H9 (cell line): ENCODE measurements at regions not wholly inside any gene's neighbourhood (a gene's known extent, or its start where the extent isn't known, plus 50 kb on each side); places are given as distances from the start of the nearest gene placed in this dataset.

ENCODE experiments used
- DNase-seq: peaks from one replicate; pipeline ENCODE4 v3.0.0-alpha.2; 2017
- H2AFZ ChIP-seq: one replicate; pipeline ENCODE4 v1.6.1; 2013; ENCODE audit warnings: mild to moderate bottlenecking, low read length, control low read depth, moderate library complexity
- H2AK5ac ChIP-seq: 2 replicates; pipeline ENCODE4 v1.6.1; 2013; ENCODE audit warnings: low read length, control low read depth, mixed read lengths; ENCODE audit not compliant: insufficient read length
- H2BK120ac ChIP-seq: one replicate; pipeline ENCODE4 v1.6.1; 2013; ENCODE audit warnings: low read depth, mild to moderate bottlenecking, low read length, control low read depth, inconsistent platforms; ENCODE audit not compliant: poor library complexity, severe bottlenecking
- H2BK12ac ChIP-seq: 2 replicates; pipeline ENCODE4 v1.6.1; 2013; ENCODE audit warnings: low read length, control low read depth, mixed read lengths, low read depth; ENCODE audit not compliant: insufficient read length
- H2BK15ac ChIP-seq: 2 replicates; pipeline ENCODE4 v1.6.1; 2013; ENCODE audit warnings: low read depth, low read length, control low read depth
- H2BK20ac ChIP-seq: one replicate; pipeline ENCODE4 v1.6.1; 2013; ENCODE audit warnings: low read depth, mild to moderate bottlenecking, low read length, control low read depth, inconsistent platforms; ENCODE audit not compliant: poor library complexity, severe bottlenecking
- H2BK5ac ChIP-seq: 2 replicates; pipeline ENCODE4 v1.6.1; 2013; ENCODE audit warnings: low read length, control low read depth, mixed read lengths; ENCODE audit not compliant: insufficient read length
- H3K14ac ChIP-seq: 2 replicates; pipeline ENCODE4 v1.6.1; 2013; ENCODE audit warnings: low read length, control low read depth; ENCODE audit not compliant: insufficient read depth
- H3K18ac ChIP-seq: 2 replicates; pipeline ENCODE4 v1.6.1; 2013; ENCODE audit warnings: low read depth, mild to moderate bottlenecking, mixed read lengths, low read length, control low read depth; ENCODE audit not compliant: insufficient read length
- H3K23ac ChIP-seq: 2 replicates; pipeline ENCODE4 v1.6.1; 2013; ENCODE audit warnings: low read length, control low read depth, mixed read lengths, low read depth; ENCODE audit not compliant: insufficient read length
- H3K23me2 ChIP-seq: 2 replicates; pipeline ENCODE4 v1.6.1; 2013; ENCODE audit warnings: low read depth, mild to moderate bottlenecking, mixed read lengths, low read length, control low read depth; ENCODE audit not compliant: insufficient read length, poor library complexity, severe bottlenecking
- H3K27ac ChIP-seq: 2 replicates; pipeline ENCODE4 v1.5.1; 2013; ENCODE audit warnings: low read length, control low read depth, mixed read lengths, low read depth; ENCODE audit not compliant: insufficient read length
- H3K27me3 ChIP-seq: 2 replicates; pipeline ENCODE4 v1.6.1; 2013; ENCODE audit warnings: low read length, control low read depth, inconsistent platforms; ENCODE audit not compliant: insufficient read depth
- H3K4ac ChIP-seq: 2 replicates; pipeline ENCODE4 v1.6.1; 2013; ENCODE audit warnings: low read depth, mild to moderate bottlenecking, control low read depth, inconsistent platforms, low read length, moderate library complexity
- H3K4me1 ChIP-seq: 2 replicates; pipeline ENCODE4 v1.6.1; 2013; ENCODE audit warnings: low read length, control low read depth, inconsistent platforms; ENCODE audit not compliant: insufficient read depth
- H3K4me2 ChIP-seq: 2 replicates; pipeline ENCODE4 v1.6.1; 2013; ENCODE audit warnings: low read length, control low read depth, mixed read lengths; ENCODE audit not compliant: insufficient read length, insufficient read depth
- H3K56ac ChIP-seq: 2 replicates; pipeline ENCODE4 v1.6.1; 2013; ENCODE audit warnings: low read depth, mild to moderate bottlenecking, mixed read lengths, low read length, control low read depth; ENCODE audit not compliant: insufficient read length
- H3K79me1 ChIP-seq: 2 replicates; pipeline ENCODE4 v1.6.1; 2013; ENCODE audit warnings: low read depth, mild to moderate bottlenecking, moderate library complexity, low read length, control low read depth, inconsistent platforms; ENCODE audit not compliant: insufficient read depth, poor library complexity, severe bottlenecking
- H3K79me2 ChIP-seq: 2 replicates; pipeline ENCODE4 v1.6.1; 2013; ENCODE audit warnings: low read length, control low read depth, inconsistent platforms; ENCODE audit not compliant: insufficient read depth
- H3K9ac ChIP-seq: 2 replicates; pipeline ENCODE4 v1.6.1; 2013; ENCODE audit warnings: low read length, control low read depth, mixed read lengths; ENCODE audit not compliant: insufficient read length; ENCODE audit errors: extremely low read depth
- H3K9me3 ChIP-seq: one replicate; pipeline ENCODE4 v1.6.1; 2013; ENCODE audit warnings: low read depth, low read length, inconsistent platforms; ENCODE audit not compliant: control insufficient read depth
- H3T11ph ChIP-seq: one replicate; pipeline ENCODE4 v1.6.1; 2013; ENCODE audit warnings: mild to moderate bottlenecking, low read length, control low read depth, inconsistent platforms
- H4K20me1 ChIP-seq: one replicate; pipeline ENCODE4 v1.6.1; 2013; ENCODE audit not compliant: control insufficient read depth, insufficient read length, insufficient read depth
- H4K5ac ChIP-seq: 2 replicates; pipeline ENCODE4 v1.6.1; 2013; ENCODE audit warnings: low read depth, mild to moderate bottlenecking, mixed read lengths, low read length, control low read depth; ENCODE audit not compliant: insufficient read length
- H4K8ac ChIP-seq: replicated peaks from 2 replicates; pipeline ENCODE4 v1.6.1; 2013; ENCODE audit warnings: low read length, control low read depth, mixed read lengths, low read depth; ENCODE audit not compliant: insufficient read length
- H4K91ac ChIP-seq: 2 replicates; pipeline ENCODE4 v1.6.1; 2013; ENCODE audit warnings: low read depth, mild to moderate bottlenecking, moderate library complexity, mixed read lengths, low read length, control low read depth; ENCODE audit not compliant: insufficient read length
- H3K27ac Mint-ChIP-seq, 3 experiments: 2 replicates in 2 of 3; 3 replicates in 1 of 3; pipeline ENCODE4 v1.8.0; 2020 to 2021; ENCODE audit warnings: mixed read lengths in 3 of 3, mild to moderate bottlenecking in 1 of 3, moderate library complexity in 1 of 3
- H3K27me3 Mint-ChIP-seq: 2 replicates; pipeline ENCODE4 v1.8.0; 2021; ENCODE audit warnings: low read depth, mild to moderate bottlenecking, moderate library complexity, mixed read lengths
- H3K36me3 Mint-ChIP-seq, 3 experiments: 2 replicates in 2 of 3; 3 replicates in 1 of 3; pipeline ENCODE4 v1.8.0; 2020 to 2021; ENCODE audit warnings: low read depth in 3 of 3, mixed read lengths in 3 of 3; ENCODE audit not compliant: insufficient read depth in 1 of 3
- H3K4me1 Mint-ChIP-seq, 2 experiments: 2 replicates each; pipeline ENCODE4 v1.8.0; 2020; ENCODE audit warnings: mixed read lengths in 2 of 2
- H3K4me3 Mint-ChIP-seq, 2 experiments: 2 replicates in 1 of 2; 3 replicates in 1 of 2; pipeline ENCODE4 v1.8.0; 2020 to 2021; ENCODE audit warnings: mild to moderate bottlenecking in 2 of 2, mixed read lengths in 2 of 2, moderate library complexity in 1 of 2
- H3K9me3 Mint-ChIP-seq, 2 experiments: 2 replicates in 1 of 2; 3 replicates in 1 of 2; pipeline ENCODE4 v1.8.0; 2020; ENCODE audit warnings: mild to moderate bottlenecking in 2 of 2, mixed read lengths in 2 of 2, moderate library complexity in 1 of 2
- CTCF ChIP-seq: fragments of 200-600 bp; sonication (generic); conservative IDR thresholded peaks from 3 replicates; pipeline ENCODE4 v1.8.0; 2021; ENCODE audit warnings: antibody characterized with exemption, mild to moderate bottlenecking
- WGBS: extraction: QIAGEN DNeasy Blood & Tissue Kit; methylation state at CpG from one replicate; pipeline ENCODE4 v1.1.7; 2013; ENCODE audit warnings: missing lambda C conversion rate, low lambda C conversion rate, mixed read lengths; ENCODE audit not compliant: insufficient read length; ENCODE audit errors: extremely low coverage; 5-methylcytosine and 5-hydroxymethylcytosine counted together

GRCh38 chr22:47587361-47587760 lies 824.9 kb downstream of the TBC1D22A start:
- Histone ChIP-seq H2BK5ac (no peak overlapping the region), H2BK120ac (no peak overlapping the region), H3K27me3 (no peaks in the 10 kb centered on the region), H3K14ac (no peak overlapping the region), H2BK20ac (no peak overlapping the region), H4K8ac (no peak overlapping the region), H3K4me2 (no peak overlapping the region), H3K9me3 (peaks cover 77% of the 10 kb centered on the region), H2BK12ac (no peak overlapping the region), H3K9ac (no peak overlapping the region), H3K56ac (no peak overlapping the region), H3K79me1 (no peaks in the 10 kb centered on the region), H3K18ac (no peak overlapping the region), H3K23ac (no peak overlapping the region), H3T11ph (no peak overlapping the region), H3K4me1 (no peaks in the 10 kb centered on the region), H3K27ac (no peak overlapping the region), H3K23me2 (no peaks in the 10 kb centered on the region), H3K79me2 (no peaks in the 10 kb centered on the region), H4K20me1 (no peaks in the 10 kb centered on the region), H2AK5ac (no peak overlapping the region), H2BK15ac (no peak overlapping the region), H2AFZ (no peak overlapping the region), H3K4ac (no peak overlapping the region), H4K91ac (no peak overlapping the region), H4K5ac (no peak overlapping the region)
- Mint-ChIP-seq H3K4me1 (no peaks in the 10 kb centered on the region), H3K4me3 (no peak overlapping the region), H3K9me3 (peaks cover 66 to 92% of the 10 kb centered on the region in 2 experiments), H3K27me3 (peaks cover 10% of the 10 kb centered on the region), H3K36me3 (peaks cover 8 to 28% (median 8%) of the 10 kb centered on the region in 3 experiments; a peak in 6 of 7 replicates), H3K27ac (no peak overlapping the region)
- no peak for TF ChIP-seq CTCF
- DNase-seq: no peak
- WGBS: no CpG with 5 or more reads among the region's 7 CpGs
